Globus pallidus (tissue), 1 donor: ENCODE measurements at regions not wholly inside any gene's neighbourhood (a gene's known extent, or its start where the extent isn't known, plus 50 kb on each side); places are given as distances from the start of the nearest gene placed in this dataset.
A peak's percentile ranks its signal among the peaks of the same experiment; 100 is the strongest.
"Not testable (repeated sequence)": the region's sequence is repeated elsewhere in the genome, so short reads cannot be mapped to it uniquely, and the experiment has no call there.

Experiments used
- DNase-seq: peaks from one replicate; pipeline ENCODE4 v3.0.0-alpha.2; 2015; ENCODE audit warnings: low spot score

DNA sequence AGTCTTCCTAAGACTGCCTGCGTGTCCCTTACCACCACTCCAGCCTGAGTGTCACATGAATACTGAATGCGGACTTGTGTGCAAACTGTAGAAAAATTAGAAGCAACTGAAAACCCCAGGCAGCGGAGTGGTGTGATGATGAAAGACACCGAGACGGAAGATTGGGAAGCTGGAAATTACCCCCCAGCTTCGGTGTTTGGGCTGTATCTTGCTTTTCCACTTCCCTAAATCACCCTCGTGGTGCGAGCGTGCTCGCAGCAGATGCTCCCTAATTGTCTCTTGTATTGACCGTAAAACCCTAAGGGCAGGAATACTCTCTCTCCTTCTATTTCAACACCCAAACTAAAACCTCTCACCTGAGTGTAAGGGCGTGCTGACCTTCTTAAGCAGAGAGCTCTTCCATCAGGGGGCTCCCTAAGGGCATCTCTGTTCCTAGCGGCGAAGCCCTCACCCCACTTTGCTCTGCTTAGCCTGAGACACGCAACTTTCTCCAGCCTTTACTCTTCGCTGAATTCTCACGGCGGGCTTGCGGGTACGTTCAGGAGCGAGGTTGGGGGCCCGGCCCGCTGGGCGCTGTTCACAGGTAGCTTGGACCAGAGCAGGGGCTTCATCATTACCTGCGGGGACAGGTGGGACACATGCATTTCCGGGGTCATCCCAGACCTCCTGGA is 62.4 kb downstream of the CRYBB2 start:
- peak; percentile 0 for DNase-seq

- DNase-seq: no peak
Measured at GRCh38 chr22:25282346-25282670, 62.9 kb downstream of the CRYBB2 start.

GRCh38 chr22:25282671-25283561 is 63.5 kb downstream of the CRYBB2 start:
- DNase-seq: no peak

DNA sequence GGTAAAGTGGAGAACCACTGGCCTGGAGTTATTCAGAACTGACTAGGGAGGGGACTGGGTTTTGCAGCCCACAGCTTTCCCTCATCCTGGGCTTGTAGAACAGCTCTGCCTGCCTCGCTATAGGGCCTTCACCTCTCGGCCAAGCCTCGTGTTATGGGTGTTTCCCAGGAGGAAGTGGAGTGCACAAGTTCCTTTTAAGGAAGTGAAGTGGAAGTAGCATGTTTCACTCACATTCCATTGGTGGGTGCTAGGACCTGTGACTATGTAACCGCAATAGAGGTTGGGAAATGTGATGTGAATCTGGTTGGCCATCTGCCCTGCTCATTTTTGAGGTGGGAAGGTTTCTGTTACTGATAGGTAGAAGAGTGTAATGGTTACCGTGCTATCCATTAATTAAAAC is 69.0 kb downstream of the CRYBB2 start:
- DNase-seq: not testable (repeated sequence)

GRCh38 chr22:25301912-25302311 is 82.5 kb downstream of the CRYBB2 start:
- DNase-seq: not testable (repeated sequence)

DNA sequence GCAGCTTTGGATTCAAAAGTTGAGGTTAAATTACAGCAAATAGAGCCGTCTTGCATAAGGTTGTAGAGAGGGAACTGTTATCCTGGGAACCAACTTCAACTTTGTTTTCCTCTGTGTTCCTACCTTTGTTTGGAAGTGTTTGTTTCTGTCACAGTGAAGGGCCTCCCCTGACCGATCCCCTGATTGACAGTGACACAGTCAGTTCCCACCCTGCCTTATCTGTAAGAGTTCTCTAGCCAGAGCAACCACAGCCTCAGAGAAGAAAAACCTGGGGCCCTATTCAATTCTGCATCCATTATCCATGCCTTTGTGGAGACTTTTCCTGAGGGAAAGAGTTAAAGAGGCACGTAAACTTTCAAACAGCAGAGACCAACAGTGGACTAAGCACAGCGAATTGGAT is 90.1 kb downstream of the CRYBB2 start:
- not testable (repeated sequence) for DNase-seq

DNA sequence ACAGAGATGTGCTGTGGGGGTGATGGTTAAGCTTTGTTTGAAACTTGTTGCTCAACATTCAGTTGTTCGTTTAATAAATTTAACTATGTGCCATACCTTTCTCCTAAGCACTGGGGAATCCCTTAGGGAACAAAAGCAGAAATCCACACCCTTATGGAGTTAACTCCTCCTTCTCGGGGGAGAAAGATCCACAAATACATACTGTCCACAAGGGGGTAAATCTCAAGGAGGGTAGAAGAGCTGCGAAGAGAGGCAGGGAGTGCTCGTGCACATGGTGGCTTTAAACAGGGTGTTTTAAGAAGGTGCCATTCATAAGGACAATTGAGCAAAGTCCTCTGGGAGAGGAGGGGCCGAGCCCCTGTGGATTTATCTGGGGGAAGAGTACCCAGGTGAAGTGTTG is 92.5 kb downstream of the CRYBB2 start:
- DNase-seq: not testable (repeated sequence)

DNA sequence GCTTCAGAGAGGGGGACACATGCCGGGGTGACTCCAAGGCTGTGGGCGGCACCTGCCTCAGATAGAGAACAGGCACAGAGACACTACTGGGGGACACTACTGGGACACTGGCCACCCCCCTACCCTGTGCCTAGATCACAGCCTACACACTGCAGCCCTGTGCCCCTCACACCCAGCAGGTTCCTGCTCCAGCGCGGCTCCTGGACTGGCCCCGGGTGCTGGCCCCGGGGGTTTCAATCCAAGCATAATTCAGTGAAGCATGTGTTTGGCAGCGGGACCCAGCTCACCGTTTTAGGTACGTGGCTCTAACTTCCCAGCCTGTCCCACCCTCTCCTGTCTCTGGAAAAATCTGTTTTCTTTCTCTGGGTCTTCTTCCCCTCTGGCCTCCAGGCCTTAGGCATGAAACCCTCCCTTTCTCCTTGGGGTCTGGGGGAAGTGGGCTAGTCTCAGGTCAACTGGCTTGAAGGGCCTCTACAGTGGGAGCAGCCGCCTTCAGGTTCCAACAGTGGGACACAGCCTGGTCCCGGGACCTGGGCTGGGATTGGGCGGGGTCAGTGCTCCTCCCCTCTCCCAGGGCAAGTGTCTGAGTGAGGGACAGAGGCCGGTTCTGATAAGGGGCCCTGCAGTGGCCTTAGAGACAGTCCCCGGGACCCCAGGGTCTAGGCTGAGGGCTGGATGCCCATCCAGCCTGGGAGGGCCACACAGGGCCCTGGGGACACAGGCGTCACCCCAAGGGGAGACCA is 98.8 kb downstream of the CRYBB2 start:
- no peak for DNase-seq

DNA sequence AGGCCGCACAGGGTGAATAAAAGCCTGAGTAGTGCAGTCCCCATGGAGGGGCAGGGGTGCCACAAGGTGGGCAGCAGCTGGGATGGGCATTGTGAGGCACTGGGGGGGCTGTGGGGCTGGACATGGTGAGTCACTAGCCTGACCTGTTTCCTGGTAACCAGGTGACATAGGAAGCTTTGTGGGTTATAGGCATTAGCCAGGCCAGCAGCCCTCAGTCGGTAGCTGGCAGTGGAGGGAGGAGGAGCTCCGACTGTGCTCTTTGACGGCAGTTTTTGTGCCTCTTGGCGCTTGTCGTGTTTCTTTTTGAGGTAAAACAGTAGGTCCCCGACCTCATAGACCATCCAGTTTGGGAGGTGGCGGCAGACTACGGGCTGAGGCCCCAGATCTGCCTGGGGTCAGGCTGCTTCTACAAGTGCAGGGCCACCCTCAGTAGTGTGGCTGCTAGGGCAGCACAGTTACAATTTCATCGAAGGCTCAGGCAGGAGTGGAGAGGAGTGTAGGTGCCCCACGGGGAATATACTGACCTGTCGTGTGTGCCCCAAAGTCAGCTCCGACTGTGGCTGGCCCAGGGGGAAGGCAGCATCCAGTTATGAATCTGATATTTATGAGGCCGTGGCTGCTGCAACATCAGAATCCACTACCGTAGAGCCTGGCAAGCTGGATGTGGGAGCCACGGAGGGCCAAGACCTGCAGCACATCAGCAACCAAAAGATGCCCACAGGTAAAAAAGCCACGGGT is 107.7 kb downstream of the CRYBB2 start:
- no peak for DNase-seq

GRCh38 chr22:25331050-25331449 is 111.6 kb downstream of the CRYBB2 start:
- no peak for DNase-seq

- not testable (repeated sequence) for DNase-seq
Measured at GRCh38 chr22:25331911-25332310, 112.5 kb downstream of the CRYBB2 start.

- DNase-seq: no peak
Measured at GRCh38 chr22:25332386-25332785, 112.9 kb downstream of the CRYBB2 start.

DNA sequence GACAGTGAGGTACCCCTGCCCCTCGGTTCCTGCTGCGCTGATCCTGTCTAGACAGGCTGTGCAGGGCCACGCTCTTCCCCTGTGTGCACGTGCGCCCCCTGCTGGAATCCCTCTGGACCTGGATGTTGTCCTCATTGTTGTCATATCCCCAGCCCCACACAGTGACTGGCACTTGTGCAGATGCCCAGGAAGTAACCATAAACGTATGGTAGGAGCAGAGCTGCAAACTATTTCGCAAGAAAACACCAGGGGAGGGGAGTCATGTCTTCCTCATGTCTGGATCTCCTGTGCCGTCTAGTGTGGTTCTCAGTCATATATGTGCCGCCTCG is 114.7 kb downstream of the CRYBB2 start:
- DNase-seq: peak; percentile 20

DNA sequence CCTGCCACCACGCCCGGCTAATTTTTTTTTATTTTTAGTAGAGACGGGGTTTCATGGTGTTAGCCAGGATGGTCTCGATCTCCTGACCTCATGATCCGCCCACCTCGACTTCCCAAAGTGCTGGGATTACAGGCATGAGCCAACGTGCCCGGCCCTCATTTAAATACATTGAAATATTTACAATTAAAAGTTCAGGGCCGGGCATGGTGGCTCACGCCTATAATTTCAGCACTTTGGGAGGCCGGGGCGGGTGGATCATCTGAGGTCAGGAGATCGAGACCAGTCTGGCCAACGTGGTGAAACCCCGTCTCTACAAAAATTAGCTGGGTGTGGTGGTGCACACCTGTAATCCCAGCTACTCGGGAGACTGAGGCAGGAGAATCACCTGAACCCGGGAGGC is 115.2 kb downstream of the CRYBB2 start:
- not testable (repeated sequence) for DNase-seq

GRCh38 chr22:25335276-25335675 is 115.8 kb downstream of the CRYBB2 start:
- DNase-seq: not testable (repeated sequence)

DNA sequence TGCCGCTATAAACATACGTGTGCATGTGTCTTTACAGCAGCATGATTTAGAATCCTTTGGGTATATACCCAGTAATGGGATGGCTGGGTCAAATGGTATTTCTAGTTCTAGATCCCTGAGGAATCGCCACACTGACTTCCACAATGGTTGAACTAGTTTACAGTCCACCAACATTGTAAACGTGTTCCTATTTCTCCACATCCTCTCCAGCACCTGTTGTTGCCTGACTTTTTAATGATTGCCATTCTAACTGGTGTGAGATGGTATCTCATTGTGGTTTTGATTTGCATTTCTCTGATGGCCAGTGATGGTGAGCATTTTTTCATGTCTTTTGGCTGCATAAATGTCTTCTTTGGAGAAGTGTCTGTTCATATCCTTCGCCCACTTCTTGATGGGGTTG is 121.1 kb downstream of the CRYBB2 start:
- DNase-seq: not testable (repeated sequence)

DNA sequence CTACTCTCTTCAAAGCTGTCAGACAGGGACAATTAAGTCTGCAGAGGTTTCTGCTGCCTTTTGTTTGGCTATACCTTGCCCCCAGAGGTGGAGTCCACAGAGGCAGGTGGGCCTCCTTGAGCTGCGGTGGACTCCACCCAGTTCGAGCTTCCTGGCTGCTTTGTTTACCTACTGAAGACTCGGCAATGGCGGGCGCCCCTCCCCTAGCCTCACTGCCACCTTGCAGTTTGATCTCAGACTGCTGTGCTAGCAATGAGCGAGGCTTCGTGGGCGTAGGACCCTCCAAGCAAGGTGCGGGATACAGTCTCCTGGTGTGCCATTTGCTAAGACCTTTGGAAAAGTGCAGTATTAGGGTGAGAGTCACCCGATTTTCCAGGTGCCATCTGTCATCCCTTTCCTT is 124.9 kb downstream of the CRYBB2 start:
- not testable (repeated sequence) for DNase-seq

GRCh38 chr22:25346859-25347751 is 127.7 kb downstream of the CRYBB2 start:
- no peak for DNase-seq

DNA sequence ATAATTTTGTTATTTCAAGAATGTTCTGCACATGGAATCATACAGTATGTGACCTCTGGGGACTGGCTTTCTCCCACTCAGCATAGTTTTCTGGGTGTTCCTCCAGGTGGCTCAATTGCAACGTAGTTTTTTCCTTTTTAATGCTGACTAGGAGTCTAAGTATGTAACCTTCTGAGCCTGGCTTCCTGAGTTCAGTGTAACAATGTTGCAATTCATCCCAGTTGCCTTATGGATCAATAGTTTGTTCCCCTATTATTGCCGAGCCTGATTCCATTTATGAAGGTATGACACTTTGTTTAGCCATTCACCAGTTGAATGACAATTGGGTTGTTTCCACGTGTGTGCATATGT is 128.3 kb downstream of the CRYBB2 start:
- DNase-seq: no peak

GRCh38 chr22:25348391-25348790 is 129.0 kb downstream of the CRYBB2 start:
- no peak for DNase-seq

DNA sequence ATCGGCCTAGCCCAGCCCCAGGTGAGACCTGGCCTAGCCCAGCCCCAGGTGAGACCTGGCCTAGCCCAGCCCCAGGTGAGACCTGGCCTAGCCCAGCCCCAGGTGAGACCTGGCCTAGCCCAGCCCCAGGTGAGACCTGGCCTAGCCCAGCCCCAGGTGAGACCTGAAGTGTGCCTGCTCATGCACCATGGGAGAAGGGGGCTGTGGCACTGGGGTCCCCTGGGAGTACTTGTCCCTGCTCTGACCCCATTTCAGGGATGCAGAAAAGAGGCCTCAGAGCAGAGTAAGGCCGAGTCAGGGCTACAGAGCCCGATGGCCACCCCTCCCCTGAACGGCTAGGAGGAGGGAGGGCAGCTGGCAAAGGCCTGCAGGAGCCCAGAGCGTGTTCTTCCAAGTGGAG is 129.6 kb downstream of the CRYBB2 start:
- DNase-seq: not testable (repeated sequence)
